ENCODE measurements at regions not wholly inside any gene's neighbourhood (a gene's known extent, or its start where the extent isn't known, plus 50 kb on each side); places are given as distances from the start of the nearest gene placed in this dataset.

GRCh38 chr10:128587689-128588088 lies 461.5 kb upstream of the MKI67 start:
- Histone ChIP-seq H3K4me2 (ENCODE audit: low read length) (no peak overlapping the region), H3K27me3 (ENCODE audit: control insufficient read depth, insufficient read depth, low read length) (no peaks in the 10 kb centered on the region), H3K79me2 (no peaks in the 10 kb centered on the region), H2AFZ (no peak overlapping the region), H3K9ac (no peak overlapping the region), H3K27ac (no peak overlapping the region), H3K9me3 (ENCODE audit: control insufficient read depth, low read length) (no peaks in the 10 kb centered on the region), H3K4me3 (ENCODE audit: low read depth, low read length) (no peak overlapping the region), H3K4me1 (no peaks in the 10 kb centered on the region), H3K36me3 (ENCODE audit: control insufficient read depth, insufficient read depth, low read length) (no peaks in the 10 kb centered on the region)
- no peak for TF ChIP-seq CTCF (IDR thresholded peaks at IDR 0.05)

GRCh38 chr10:128588402-128588801 lies 462.2 kb upstream of the MKI67 start:
- Histone ChIP-seq H3K9me3 (ENCODE audit: control insufficient read depth, low read length) (no peaks in the 10 kb centered on the region), H3K4me3 (ENCODE audit: low read depth, low read length) (no peak overlapping the region), H2AFZ (no peak overlapping the region), H3K36me3 (ENCODE audit: control insufficient read depth, insufficient read depth, low read length) (no peaks in the 10 kb centered on the region), H3K9ac (no peak overlapping the region), H3K4me2 (ENCODE audit: low read length) (no peak overlapping the region), H3K27ac (no peak overlapping the region), H3K4me1 (no peaks in the 10 kb centered on the region), H3K27me3 (ENCODE audit: control insufficient read depth, insufficient read depth, low read length) (no peaks in the 10 kb centered on the region), H3K79me2 (no peaks in the 10 kb centered on the region)
- TF ChIP-seq CTCF (IDR thresholded peaks at IDR 0.05) = no peak

- Histone ChIP-seq H3K9me3 (ENCODE audit: control insufficient read depth, low read length) (no peaks in the 10 kb centered on the region), H2AFZ (no peak overlapping the region), H3K36me3 (ENCODE audit: control insufficient read depth, insufficient read depth, low read length) (no peaks in the 10 kb centered on the region), H3K27me3 (ENCODE audit: control insufficient read depth, insufficient read depth, low read length) (no peaks in the 10 kb centered on the region), H3K4me1 (no peaks in the 10 kb centered on the region), H3K4me3 (ENCODE audit: low read depth, low read length) (no peak overlapping the region), H3K27ac (no peak overlapping the region), H3K4me2 (ENCODE audit: low read length) (no peak overlapping the region), H3K79me2 (no peaks in the 10 kb centered on the region), H3K9ac (no peak overlapping the region)
- TF ChIP-seq CTCF (IDR thresholded peaks at IDR 0.05) = no peak
These were observed 468.5 kb upstream of the MKI67 start for GRCh38 chr10:128594688-128595087.

GRCh38 chr10:128596906-128597305 lies 470.7 kb upstream of the MKI67 start:
- Histone ChIP-seq H3K4me2 (ENCODE audit: low read length) (no peak overlapping the region), H3K36me3 (ENCODE audit: control insufficient read depth, insufficient read depth, low read length) (no peaks in the 10 kb centered on the region), H3K27ac (no peak overlapping the region), H3K27me3 (ENCODE audit: control insufficient read depth, insufficient read depth, low read length) (no peaks in the 10 kb centered on the region), H3K4me1 (no peaks in the 10 kb centered on the region), H3K79me2 (no peaks in the 10 kb centered on the region), H3K9me3 (ENCODE audit: control insufficient read depth, low read length) (no peaks in the 10 kb centered on the region), H2AFZ (no peak overlapping the region), H3K9ac (no peak overlapping the region), H3K4me3 (ENCODE audit: low read depth, low read length) (no peak overlapping the region)
- TF ChIP-seq CTCF (IDR thresholded peaks at IDR 0.05) = no peak

- H3K9me3 ChIP-seq (ENCODE audit: control insufficient read depth, low read length) = no peaks in the 10 kb centered on the region
- TF ChIP-seq CTCF (IDR thresholded peaks at IDR 0.05) = no peak
These were observed 472.8 kb upstream of the MKI67 start for GRCh38 chr10:128599030-128599429.

More at GRCh38 chr10:128599030-128599429, 472.8 kb upstream of the MKI67 start:
- Histone ChIP-seq H3K4me3 (ENCODE audit: low read depth, low read length) (no peak overlapping the region), H2AFZ (no peak overlapping the region), H3K9ac (no peak overlapping the region), H3K36me3 (ENCODE audit: control insufficient read depth, insufficient read depth, low read length) (no peaks in the 10 kb centered on the region), H3K27ac (no peak overlapping the region), H3K79me2 (no peaks in the 10 kb centered on the region), H3K4me2 (ENCODE audit: low read length) (no peak overlapping the region), H3K4me1 (no peaks in the 10 kb centered on the region), H3K27me3 (ENCODE audit: control insufficient read depth, insufficient read depth, low read length) (no peaks in the 10 kb centered on the region)

Measured in parathyroid adenoma (tissue), 2 donors.